ENCODE measurements at regions not wholly inside any gene's neighbourhood (a gene's known extent, or its start where the extent isn't known, plus 50 kb on each side); places are given as distances from the start of the nearest gene placed in this dataset.

DNA sequence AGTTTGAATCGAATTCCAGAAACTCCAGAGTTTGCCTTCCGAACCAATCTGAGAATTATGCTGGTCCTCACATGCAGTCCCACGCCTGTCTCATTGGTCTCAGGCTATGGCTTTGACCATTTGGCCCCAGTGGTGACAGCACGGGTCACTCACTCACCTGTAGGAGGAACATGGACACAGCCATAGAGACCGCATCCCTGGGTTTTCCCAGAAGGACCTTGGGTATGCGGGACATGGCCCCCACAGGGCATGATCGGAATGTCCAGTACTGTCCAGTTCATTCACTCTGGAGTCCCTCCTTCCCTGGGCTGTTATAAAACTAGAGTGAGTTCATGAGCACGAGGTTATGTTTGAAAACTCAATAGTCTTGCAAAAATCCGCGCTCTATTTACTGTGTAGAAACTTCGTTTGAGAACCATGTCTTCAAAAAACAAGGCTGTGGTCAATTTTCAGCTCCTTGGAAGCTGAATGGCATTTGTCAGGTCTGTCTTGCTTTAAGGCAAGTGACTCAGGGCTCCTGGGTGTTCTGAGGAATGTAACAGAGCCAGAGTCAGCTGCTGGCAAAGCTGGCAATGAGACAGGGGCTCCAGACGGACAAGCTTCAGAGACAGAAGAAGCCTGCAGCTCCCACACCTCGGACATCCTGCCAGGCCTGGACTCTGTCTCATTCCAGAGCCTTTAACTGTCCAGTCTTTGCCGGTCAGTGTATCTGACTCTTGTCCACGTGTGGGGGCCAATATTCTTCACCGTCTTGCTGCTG lies 86.7 kb upstream of the TMEM18 start:
- DNase-seq, result no peak
- no peak for TF ChIP-seq EP300 (IDR thresholded peaks at IDR 0.05)
- no peak for TF ChIP-seq POLR2A (IDR thresholded peaks at IDR 0.05)
- TF ChIP-seq CTCF (IDR thresholded peaks at IDR 0.05), result no peak
- no peak for TF ChIP-seq POLR2AphosphoS5 (IDR thresholded peaks at IDR 0.05)
- Histone ChIP-seq H3K4me3 (no peak overlapping the region), H3K27me3 (no peaks in the 10 kb centered on the region), H3K36me3 (no peaks in the 10 kb centered on the region), H3K4me1 (no peaks in the 10 kb centered on the region), H3K27ac (no peak overlapping the region), H3K9me3 (no peaks in the 10 kb centered on the region)
- 79 to 83% (median 80%) methylated on average over 16 of the region's 16 CpGs for WGBS, 5 donors
- intact Hi-C loops (cut with DNase I; ENCODE audit: low total_unique reads), result no loop called here

- no peaks in the 10 kb centered on the region for H3K4me1 ChIP-seq
- WGBS, 5 donors, result 75 to 82% (median 77%) methylated on average over 4 of the region's 4 CpGs
- H3K36me3 ChIP-seq, result no peaks in the 10 kb centered on the region
- no peaks in the 10 kb centered on the region for H3K27me3 ChIP-seq
- TF ChIP-seq EP300 (IDR thresholded peaks at IDR 0.05), result no peak
- no peak for TF ChIP-seq POLR2A (IDR thresholded peaks at IDR 0.05)
- TF ChIP-seq CTCF (IDR thresholded peaks at IDR 0.05), result no peak
- no peak for TF ChIP-seq POLR2AphosphoS5 (IDR thresholded peaks at IDR 0.05)
- no peak for DNase-seq
- no peak overlapping the region for H3K4me3 ChIP-seq
- H3K9me3 ChIP-seq, result no peaks in the 10 kb centered on the region
- H3K27ac ChIP-seq, result no peak overlapping the region
- intact Hi-C loops (cut with DNase I; ENCODE audit: low total_unique reads), result no loop called here
These were observed 85.4 kb upstream of the TMEM18 start for GRCh38 chr2:762646-763045.

DNA sequence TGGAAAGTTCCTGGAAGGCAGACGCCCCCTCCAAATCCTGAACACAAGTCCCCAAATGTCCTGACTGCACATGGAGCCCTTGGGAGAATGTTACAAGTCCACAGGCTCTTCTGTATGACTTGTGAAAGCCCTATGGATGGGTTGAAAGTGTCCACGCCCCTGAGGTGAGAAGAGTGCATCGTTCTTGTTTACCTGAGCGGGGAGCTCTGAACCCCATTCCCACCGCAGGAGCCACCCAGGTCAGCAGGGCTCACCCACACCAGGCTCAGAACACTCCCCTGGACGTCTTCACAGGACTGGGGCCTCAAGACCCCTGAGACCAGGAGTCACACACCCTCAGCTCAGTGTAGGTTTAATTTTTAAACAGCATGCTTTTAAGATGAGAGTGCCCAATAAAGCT lies 84.2 kb upstream of the TMEM18 start:
- no peak overlapping the region for H3K27ac ChIP-seq
- no peaks in the 10 kb centered on the region for H3K9me3 ChIP-seq
- DNase-seq, result no peak
- no peaks in the 10 kb centered on the region for H3K36me3 ChIP-seq
- WGBS, 5 donors, result 45 to 58% (median 55%) methylated on average over 6 of the region's 6 CpGs
- TF ChIP-seq POLR2AphosphoS5 (IDR thresholded peaks at IDR 0.05) (no peak), EP300 (IDR thresholded peaks at IDR 0.05) (no peak), CTCF (IDR thresholded peaks at IDR 0.05) (no peak), POLR2A (IDR thresholded peaks at IDR 0.05) (no peak)
- no peak overlapping the region for H3K4me3 ChIP-seq
- no peaks in the 10 kb centered on the region for H3K4me1 ChIP-seq
- intact Hi-C loops (cut with DNase I; ENCODE audit: low total_unique reads), result no loop called here
- no peaks in the 10 kb centered on the region for H3K27me3 ChIP-seq

GRCh38 chr2:760001-760400 lies 82.8 kb upstream of the TMEM18 start:
- 38 to 54% (median 43%) methylated on average over 5 of the region's 5 CpGs for WGBS, 5 donors
- TF ChIP-seq POLR2AphosphoS5 (IDR thresholded peaks at IDR 0.05), result no peak
- no peak for TF ChIP-seq POLR2A (IDR thresholded peaks at IDR 0.05)
- no peak for TF ChIP-seq CTCF (IDR thresholded peaks at IDR 0.05)
- no peak for TF ChIP-seq EP300 (IDR thresholded peaks at IDR 0.05)
- no peak overlapping the region for H3K27ac ChIP-seq
- intact Hi-C loops (cut with DNase I; ENCODE audit: low total_unique reads), result no loop called here
- H3K36me3 ChIP-seq, result no peaks in the 10 kb centered on the region
- no peaks in the 10 kb centered on the region for H3K9me3 ChIP-seq
- H3K4me3 ChIP-seq, result no peak overlapping the region
- H3K27me3 ChIP-seq, result no peaks in the 10 kb centered on the region
- H3K4me1 ChIP-seq, result no peaks in the 10 kb centered on the region
- DNase-seq, result no peak

All from stomach (tissue), 8 donors.